Osteoblast (primary cell): ENCODE measurements at regions not wholly inside any gene's neighbourhood (a gene's known extent, or its start where the extent isn't known, plus 50 kb on each side); places are given as distances from the start of the nearest gene placed in this dataset.

ENCODE experiments used
- DNase-seq: peaks from one replicate; pipeline ENCODE4 v3.0.0; 2011; ENCODE audit warnings: low spot score, mixed read lengths; ENCODE audit not compliant: insufficient read length; ENCODE audit errors: missing footprints
- H2AFZ ChIP-seq: 2 replicates; pipeline ENCODE4 v1.6.0; 2011; ENCODE audit warnings: mild to moderate bottlenecking, low read length
- H3K27ac ChIP-seq: 2 replicates; pipeline ENCODE4 v1.5.1; 2011; ENCODE audit warnings: mild to moderate bottlenecking, low read depth, low read length, moderate library complexity
- H3K27me3 ChIP-seq: 2 replicates; pipeline ENCODE4 v1.6.0; 2012; ENCODE audit warnings: mild to moderate bottlenecking, control low read depth, inconsistent platforms, low read length, moderate library complexity; ENCODE audit not compliant: insufficient read depth
- H3K36me3 ChIP-seq: 2 replicates; pipeline ENCODE4 v1.5.1; 2011; ENCODE audit warnings: mild to moderate bottlenecking, low read length, control low read depth, moderate library complexity; ENCODE audit not compliant: insufficient read depth
- H3K4me1 ChIP-seq: 2 replicates; pipeline ENCODE4 v1.5.1; 2011; ENCODE audit warnings: mild to moderate bottlenecking, low read length, control low read depth, moderate library complexity; ENCODE audit not compliant: insufficient read depth
- H3K4me2 ChIP-seq: 2 replicates; pipeline ENCODE4 v1.6.0; 2011; ENCODE audit warnings: mild to moderate bottlenecking, low read length; ENCODE audit not compliant: insufficient read depth
- H3K4me3 ChIP-seq: fragments of 200-600 bp; sonication (generic); 3 replicates; pipeline ENCODE4 v1.5.1; 2012; ENCODE audit warnings: mild to moderate bottlenecking, low read length, inconsistent platforms; ENCODE audit not compliant: insufficient read depth
- H3K79me2 ChIP-seq: 2 replicates; pipeline ENCODE4 v1.6.0; 2012; ENCODE audit warnings: mild to moderate bottlenecking, low read length, control low read depth, inconsistent platforms; ENCODE audit not compliant: insufficient read depth
- H3K9me3 ChIP-seq: 2 replicates; pipeline ENCODE4 v1.5.1; 2011; ENCODE audit warnings: low read depth, low read length, control low read depth
- H4K20me1 ChIP-seq: 2 replicates; pipeline ENCODE4 v1.6.0; 2012; ENCODE audit warnings: mild to moderate bottlenecking, low read length, control low read depth; ENCODE audit not compliant: insufficient read depth
- CTCF ChIP-seq: IDR thresholded peaks from 2 replicates; pipeline ENCODE4 v1.5.1; 2011; ENCODE audit warnings: mild to moderate bottlenecking, low read depth, low read length, moderate library complexity; ENCODE audit errors: extremely low read depth

GRCh38 chr4:153971899-153972298 is 183.0 kb upstream of the SFRP2 start:
- Histone ChIP-seq H3K9me3 (no peaks in the 10 kb centered on the region), H3K4me2 (no peak overlapping the region), H3K79me2 (no peaks in the 10 kb centered on the region), H3K27ac (no peak overlapping the region), H2AFZ (no peak overlapping the region), H3K4me1 (no peaks in the 10 kb centered on the region), H3K4me3 (no peak overlapping the region), H3K27me3 (no peaks in the 10 kb centered on the region), H3K36me3 (no peaks in the 10 kb centered on the region), H4K20me1 (no peaks in the 10 kb centered on the region)
- no peak for TF ChIP-seq CTCF
- DNase-seq = peak; percentile 37

GRCh38 chr4:153970169-153970568 is 181.3 kb upstream of the SFRP2 start:
- Histone ChIP-seq H3K4me1 (no peaks in the 10 kb centered on the region), H3K4me3 (no peak overlapping the region), H4K20me1 (no peaks in the 10 kb centered on the region), H3K4me2 (no peak overlapping the region), H3K27ac (no peak overlapping the region), H3K9me3 (no peaks in the 10 kb centered on the region), H3K36me3 (no peaks in the 10 kb centered on the region), H3K27me3 (no peaks in the 10 kb centered on the region), H3K79me2 (no peaks in the 10 kb centered on the region), H2AFZ (no peak overlapping the region)
- no peak for DNase-seq
- no peak for TF ChIP-seq CTCF

GRCh38 chr4:153969542-153969941 is 180.7 kb upstream of the SFRP2 start:
- Histone ChIP-seq H4K20me1 (no peaks in the 10 kb centered on the region), H3K27ac (no peak overlapping the region), H3K4me1 (no peaks in the 10 kb centered on the region), H3K36me3 (no peaks in the 10 kb centered on the region), H3K79me2 (no peaks in the 10 kb centered on the region), H3K4me2 (no peak overlapping the region), H2AFZ (no peak overlapping the region), H3K4me3 (no peak overlapping the region), H3K9me3 (no peaks in the 10 kb centered on the region), H3K27me3 (no peaks in the 10 kb centered on the region)
- no peak for TF ChIP-seq CTCF
- no peak for DNase-seq

GRCh38 chr4:153966641-153967040 is 177.8 kb upstream of the SFRP2 start:
- H3K79me2 ChIP-seq = no peaks in the 10 kb centered on the region
- no peaks in the 10 kb centered on the region for H3K9me3 ChIP-seq
- H3K36me3 ChIP-seq = no peaks in the 10 kb centered on the region
- no peak overlapping the region for H3K4me3 ChIP-seq
- H3K27ac ChIP-seq = no peak overlapping the region
- H3K4me2 ChIP-seq = no peak overlapping the region
- no peaks in the 10 kb centered on the region for H3K27me3 ChIP-seq
- H3K4me1 ChIP-seq = no peaks in the 10 kb centered on the region
- DNase-seq = no peak
- no peaks in the 10 kb centered on the region for H4K20me1 ChIP-seq
- H2AFZ ChIP-seq = no peak overlapping the region
- TF ChIP-seq CTCF = no peak
